ENCODE measurements at regions not wholly inside any gene's neighbourhood (a gene's known extent, or its start where the extent isn't known, plus 50 kb on each side); places are given as distances from the start of the nearest gene placed in this dataset.
"Not testable (repeated sequence)": the region's sequence is repeated elsewhere in the genome, so short reads cannot be mapped to it uniquely, and the experiment has no call there.

DNA sequence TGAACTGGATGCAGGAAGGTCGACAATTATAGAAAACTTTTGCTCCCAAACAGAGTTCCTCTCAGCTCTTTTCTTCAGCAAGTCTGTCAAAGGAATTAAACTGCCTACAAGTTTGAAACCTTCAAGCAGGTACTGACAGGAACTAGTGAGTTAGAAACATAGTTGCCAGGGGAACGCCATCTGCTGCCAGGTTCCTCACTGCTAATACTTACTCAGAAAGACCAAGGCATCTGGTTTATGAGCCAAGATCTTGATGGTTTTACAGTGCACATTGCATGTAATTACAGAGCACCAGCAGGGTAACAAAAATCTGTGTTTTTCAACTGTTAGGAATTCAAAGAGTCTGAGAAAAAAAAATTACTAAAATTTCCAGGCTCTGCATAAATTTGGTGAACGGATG is 300.0 kb upstream of the NRG3 start:
- no peak for DNase-seq (ENCODE audit: low read depth)

DNA sequence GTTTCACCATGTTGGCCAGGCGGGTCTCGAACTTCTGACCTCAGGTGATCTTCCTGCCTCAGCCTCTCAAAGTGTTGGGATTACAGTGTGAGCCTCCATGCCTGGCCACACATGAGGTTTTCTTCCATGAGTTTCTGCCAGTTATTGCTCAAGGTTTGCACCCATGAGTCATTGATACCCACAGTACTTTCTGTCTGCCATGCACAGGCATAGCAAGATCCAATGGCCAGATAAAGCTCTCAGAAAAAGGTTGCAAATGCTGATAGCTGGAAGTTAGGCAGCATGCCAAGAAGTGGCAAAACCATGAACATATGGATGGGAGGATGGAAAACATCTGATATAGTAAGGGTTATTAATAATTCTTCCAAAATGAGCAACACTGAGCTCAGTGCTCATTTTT is 298.7 kb upstream of the NRG3 start:
- no peak for DNase-seq (ENCODE audit: low read depth)

DNA sequence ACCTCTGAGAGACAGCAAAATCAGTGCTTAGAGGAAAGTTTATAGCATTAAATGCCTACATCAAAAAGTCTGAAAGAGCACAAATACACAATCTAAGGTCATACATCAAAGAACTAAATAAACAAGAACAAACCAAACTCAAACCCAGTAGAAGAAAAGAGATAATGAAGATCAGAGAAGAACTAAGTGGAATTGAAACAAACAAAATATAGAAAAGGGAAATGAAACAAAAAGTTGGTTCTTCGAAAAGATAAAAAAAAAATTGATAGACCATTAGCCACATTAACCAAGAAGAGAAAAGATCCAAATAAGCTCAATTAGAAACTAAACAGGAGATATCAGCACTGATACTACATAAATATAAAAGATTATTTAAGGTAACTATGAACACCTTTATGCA is 280.0 kb upstream of the NRG3 start:
- DNase-seq (ENCODE audit: low read depth): no peak

DNA sequence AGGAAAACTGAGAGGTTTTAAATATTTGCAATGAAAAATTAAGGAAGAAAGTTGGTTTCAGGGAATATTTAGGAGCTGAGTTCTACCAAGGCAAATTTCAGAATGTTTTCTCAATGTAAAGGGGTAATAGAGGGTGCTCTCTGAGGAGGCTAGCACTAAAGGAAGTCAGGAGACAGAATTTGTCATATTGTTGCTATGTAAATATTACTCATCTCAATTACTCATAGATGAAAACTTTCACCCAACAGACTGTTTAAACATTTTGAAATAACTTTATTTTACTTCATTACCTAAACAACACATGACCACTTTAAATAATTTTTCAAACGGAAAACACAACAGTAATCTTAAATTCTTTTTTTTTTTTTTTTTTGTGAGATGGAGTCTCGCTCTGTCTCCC is 274.8 kb upstream of the NRG3 start:
- DNase-seq (ENCODE audit: low read depth): no peak

DNA sequence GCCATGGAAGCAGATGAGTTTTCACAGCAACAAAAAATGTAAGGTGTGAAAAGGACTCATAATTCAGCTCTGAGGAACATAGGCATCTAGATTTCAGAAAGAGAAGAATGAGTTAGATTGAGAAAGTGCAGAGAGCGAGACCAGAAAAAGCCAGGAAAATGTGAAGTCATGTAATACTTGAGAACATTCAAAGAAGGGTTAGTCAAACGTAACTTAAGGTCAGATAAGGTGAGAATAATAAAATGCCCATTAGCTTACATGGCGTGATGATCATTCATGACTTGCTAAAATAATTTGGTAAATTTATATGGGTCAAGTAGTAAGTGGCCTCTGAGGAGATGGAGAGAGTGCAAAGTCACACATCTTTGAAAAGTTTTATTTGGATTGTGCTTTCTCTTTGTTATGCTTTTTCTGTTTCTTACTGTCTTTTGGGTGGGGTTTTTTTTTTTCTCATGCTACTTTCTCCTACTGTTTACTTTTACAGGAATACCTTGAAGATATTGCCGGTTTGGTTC is 271.8 kb upstream of the NRG3 start:
- no peak for DNase-seq (ENCODE audit: low read depth)

DNA sequence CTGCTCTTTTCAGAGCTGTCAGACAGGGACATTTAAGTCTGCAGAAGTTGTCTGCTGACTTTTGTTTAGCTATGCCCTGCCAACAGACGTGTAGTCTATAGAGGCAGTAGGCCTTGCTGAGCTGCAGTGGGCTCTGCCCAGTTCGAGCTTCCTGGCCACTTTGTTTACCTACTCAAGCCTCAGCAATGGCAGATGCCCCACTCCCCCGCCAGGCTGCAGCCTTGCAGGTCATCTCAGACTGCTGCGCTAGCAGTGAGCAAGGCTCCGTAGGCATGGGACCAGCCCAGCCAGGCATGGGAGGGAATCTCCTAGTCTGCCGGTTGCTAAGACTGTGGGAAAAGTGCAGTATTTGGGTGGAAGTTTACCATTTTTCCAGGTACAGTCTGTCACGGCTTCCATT is 230.5 kb upstream of the NRG3 start:
- DNase-seq (ENCODE audit: low read depth): not testable (repeated sequence)

DNA sequence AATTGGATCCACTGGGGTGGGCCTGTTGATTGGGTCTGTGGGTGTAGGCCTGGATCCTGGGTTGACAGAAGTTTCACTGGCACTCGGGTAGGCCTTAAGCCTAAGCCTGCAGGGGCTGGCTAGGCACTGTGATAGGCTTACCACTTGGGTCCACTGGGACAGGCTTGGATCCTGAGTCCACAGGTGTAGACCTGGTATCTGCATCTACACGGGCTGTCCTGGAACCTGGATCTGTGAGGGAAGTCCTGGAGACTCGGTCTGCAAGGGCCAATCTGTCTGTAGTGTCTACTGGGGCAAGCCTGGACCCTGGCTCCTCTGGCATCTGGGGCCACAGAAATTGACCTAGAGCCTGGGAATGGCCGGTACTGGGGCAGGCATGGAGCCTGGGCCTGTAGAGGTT is 219.0 kb upstream of the NRG3 start:
- no peak for DNase-seq (ENCODE audit: low read depth)

DNA sequence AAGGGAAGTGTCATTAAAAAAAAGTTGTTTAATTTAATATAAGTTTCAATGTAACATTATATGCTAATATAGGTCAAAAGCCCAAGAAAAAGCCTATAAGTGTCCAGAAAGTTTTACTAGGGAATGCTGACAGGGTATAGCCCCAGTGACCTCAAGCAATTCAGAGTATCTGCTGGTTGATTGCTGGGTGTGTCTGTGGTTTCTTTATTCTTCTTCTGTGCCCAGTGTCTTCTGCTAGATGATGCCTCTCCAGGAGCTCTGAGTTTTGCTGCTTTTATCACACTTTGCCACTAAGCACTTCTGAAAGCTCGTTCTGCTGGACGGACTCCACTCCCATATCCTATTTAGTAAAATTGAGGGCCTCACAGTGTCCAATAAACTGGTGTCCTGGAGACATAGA is 212.2 kb upstream of the NRG3 start:
- no peak for DNase-seq (ENCODE audit: low read depth)

DNA sequence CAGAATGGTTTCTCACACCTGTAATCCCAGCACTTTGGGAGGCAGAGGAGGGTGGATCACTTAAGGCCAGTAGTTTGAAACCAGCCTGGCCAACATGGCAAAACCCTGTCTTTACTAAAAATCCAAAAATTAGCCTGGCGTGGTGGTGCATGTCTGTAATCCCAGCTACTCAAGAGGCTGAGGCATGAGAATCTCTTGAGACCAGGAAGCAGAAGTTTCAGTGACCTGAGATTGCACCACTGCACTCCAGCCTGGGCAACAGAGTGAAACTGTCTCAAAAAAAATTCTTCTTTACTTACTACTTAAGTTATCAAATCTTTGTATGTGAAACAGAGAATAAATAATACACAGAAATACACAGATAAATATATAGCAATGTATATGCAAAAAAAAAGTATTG is 210.2 kb upstream of the NRG3 start:
- DNase-seq (ENCODE audit: low read depth): not testable (repeated sequence)

DNA sequence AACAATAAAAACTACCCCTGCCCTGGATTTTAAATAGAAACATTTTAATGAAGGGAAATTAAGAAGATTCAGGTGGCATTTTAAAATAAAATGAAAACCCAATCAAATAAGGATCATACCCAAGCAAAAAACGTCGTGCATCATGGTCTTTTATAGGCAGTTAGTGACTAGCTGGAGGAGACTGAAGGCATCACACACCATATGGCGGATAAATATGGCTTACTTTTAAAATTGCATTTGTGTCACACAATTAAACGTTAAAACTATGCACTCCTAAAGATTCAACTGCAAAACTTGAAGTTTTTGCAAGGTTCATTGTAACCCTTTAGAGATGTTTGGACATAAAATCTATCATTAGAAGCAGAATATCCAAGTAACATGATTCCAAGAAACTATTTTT is 200.1 kb upstream of the NRG3 start:
- DNase-seq (ENCODE audit: low read depth): no peak

DNA sequence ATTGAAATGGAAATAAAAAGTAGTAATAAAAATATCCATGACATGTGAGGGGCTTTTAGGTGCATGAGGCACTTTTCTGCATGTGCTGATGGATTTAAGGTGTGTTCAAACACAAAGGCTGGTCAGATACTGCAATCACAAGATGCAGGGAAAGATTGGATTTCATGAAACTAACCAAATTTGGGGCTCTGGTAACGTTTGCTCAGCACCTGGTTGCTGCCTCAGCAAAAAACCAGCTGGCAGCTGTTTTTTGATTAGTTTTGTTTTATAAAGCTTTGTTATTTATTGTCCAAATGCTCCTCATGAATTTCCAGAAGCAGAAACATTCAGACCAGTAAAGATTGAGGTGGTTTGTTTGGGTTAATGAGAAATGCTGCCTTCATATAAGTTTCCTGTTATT is 195.7 kb upstream of the NRG3 start:
- no peak for DNase-seq (ENCODE audit: low read depth)

DNA sequence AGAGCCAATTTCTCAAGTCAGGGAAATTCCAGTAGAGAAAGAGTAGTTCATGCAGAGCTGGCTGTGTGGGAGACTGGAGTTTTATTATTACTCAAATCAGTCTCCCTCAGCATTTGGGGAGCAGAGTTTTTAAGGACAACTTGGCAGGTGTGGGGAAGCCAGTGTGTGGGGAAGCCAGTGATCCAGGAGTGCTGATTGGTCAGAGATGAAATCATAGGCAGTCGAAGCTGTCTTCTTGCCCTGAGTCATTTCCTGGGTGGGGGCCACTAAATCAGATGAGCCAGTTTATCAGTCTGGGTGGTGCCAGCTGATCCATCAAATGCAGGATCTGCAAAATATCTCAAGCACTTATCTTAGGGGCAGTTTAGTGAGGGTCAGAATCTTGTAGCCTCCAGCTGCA is 194.6 kb upstream of the NRG3 start:
- no peak for DNase-seq (ENCODE audit: low read depth)

DNA sequence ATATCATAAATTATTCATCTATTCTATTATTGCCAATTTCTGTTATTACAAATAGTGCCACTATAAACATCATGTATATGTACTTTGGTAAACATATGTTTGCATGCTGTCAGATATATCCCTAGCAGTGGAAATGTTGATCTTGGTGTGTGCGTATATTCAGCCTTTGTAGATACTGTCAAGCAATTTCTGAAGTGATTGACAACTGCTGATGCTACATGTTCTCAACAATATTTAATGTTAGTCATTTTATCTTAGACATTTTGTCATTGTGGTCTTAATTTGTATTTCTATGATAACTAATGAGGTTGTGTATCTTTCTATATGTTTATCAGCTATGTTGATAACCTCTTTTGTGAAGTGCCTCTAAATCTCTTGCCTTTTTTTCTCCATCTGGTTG is 186.5 kb upstream of the NRG3 start:
- DNase-seq (ENCODE audit: low read depth): no peak

DNA sequence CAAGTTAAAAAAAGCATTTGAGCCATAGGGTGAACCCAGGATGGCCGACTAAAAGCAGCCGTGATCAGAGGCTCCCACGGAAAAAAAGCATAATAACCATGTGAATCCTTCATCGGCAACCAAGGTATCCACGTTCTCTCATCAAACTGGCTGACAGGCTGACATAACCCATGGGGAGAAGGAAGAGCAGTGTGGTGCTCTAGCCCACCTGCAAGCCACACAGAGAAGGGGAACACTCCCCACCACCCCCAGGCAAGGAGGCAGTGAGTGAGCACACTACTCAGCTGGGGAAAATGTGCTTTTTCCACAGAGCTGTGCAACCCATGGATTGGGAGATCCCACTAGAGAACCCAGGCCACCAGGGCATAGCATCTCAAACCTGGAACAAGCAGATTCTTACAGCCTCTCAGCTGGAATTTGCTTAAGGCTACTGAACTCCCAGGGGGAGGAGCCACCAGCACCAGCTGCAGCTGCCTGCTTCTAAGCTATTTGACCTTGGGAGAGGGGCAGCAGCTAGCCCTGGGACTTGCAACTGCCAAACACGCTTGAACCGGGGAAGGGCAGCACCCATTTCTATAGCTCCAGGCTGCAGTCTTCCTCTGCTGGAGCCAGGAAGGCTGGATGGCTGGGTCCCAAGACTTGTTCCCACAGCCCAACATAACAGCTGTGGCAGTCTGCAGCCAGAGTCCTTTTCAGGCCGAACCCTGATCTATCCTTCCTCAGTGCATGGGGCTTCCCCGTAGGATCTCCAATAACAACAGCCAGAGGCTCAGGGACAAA is 178.2 kb upstream of the NRG3 start:
- DNase-seq (ENCODE audit: low read depth): no peak

DNA sequence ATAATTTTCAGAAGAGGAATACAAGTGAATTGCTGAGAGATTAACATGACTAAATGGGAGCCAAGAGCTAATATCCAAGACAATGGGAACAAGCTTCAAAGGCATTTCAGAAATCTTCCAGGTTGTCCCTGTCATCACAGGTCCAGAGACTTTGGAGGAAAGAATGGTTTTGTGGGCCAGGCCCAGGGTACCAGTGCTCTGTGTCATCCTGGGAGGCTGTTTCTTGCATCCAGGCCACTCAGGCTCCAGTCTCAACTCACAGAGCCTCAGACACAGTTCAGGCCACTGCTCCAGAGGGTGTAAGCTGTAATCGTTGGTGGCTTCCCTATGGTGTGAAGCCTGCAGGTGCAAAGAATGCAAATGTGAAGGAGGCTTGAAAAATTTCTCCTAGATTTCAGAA is 170.4 kb upstream of the NRG3 start:
- DNase-seq (ENCODE audit: low read depth): no peak

DNA sequence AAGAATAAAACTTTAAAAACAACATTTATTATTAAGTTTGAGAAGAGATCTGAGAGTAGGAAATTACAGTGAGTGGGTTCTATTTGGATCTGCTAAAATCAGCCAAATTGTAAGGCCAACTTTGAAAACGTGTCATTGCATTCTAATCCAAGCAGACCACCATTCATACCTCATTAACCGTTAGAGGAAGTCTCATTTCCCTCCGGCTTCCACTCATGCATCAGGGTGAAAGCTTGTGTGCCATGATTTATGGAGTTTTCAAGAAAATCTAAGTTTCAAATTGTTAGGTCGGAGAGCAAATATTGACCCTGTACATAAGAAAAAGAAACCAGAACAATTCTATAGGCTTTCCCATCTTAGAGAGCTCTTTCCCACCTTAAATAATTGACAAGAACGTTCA is 166.6 kb upstream of the NRG3 start:
- no peak for DNase-seq (ENCODE audit: low read depth)

DNA sequence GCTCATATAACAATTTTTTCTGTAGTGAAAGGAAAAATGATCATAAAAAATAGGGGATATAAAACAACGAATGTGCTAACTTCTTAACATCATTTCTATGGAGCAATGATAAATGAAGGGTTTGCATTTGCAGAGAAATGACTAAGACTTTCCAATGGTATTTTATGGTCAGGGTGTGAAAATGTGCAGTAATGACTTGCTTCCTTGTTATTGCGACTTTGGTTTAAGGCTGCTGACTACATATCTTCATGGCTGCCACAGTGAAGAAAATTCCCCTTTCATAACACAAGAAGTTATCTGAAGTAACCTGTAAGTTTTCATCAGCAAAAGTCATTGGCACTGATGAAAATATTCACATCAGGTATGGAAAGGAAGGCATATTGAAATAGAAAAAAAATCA is 166.1 kb upstream of the NRG3 start:
- DNase-seq (ENCODE audit: low read depth): no peak

DNA sequence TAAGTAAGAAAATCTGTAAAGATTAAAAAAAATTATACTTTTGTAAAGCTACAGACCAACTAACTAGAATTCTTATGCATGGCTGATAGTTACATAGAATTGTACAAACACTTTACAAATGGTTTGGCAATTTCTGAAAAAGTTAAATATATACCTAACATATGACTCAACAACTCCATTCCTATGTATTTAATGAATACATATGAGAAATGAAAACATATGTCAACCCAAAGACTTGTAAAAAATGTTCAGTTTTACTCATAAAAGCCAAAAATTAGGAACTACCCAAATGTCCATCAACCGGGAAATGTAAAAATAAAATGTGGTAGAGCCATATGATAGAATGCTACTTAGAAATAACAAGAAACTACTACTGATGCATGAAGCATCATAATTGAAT is 152.6 kb upstream of the NRG3 start:
- DNase-seq (ENCODE audit: low read depth): no peak

DNA sequence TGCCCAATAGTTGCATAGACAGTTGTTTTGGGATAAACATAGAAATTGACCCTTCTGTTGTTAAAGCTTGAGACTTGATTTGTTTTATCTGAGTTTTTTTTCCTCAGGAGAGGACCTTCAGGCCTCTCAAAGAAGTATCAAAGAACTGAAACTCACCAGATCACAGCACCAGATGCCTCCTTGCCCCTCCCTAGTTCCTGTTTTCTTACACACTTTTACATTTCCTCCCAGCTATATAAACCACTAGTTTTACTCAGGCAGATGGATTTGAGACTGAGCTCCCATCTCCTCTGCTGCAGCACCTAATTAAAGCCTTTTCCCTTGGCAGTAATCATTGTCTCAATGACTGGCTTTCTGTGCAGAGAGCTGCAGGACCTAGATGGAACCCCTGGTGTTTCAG is 150.6 kb upstream of the NRG3 start:
- no peak for DNase-seq (ENCODE audit: low read depth)

DNA sequence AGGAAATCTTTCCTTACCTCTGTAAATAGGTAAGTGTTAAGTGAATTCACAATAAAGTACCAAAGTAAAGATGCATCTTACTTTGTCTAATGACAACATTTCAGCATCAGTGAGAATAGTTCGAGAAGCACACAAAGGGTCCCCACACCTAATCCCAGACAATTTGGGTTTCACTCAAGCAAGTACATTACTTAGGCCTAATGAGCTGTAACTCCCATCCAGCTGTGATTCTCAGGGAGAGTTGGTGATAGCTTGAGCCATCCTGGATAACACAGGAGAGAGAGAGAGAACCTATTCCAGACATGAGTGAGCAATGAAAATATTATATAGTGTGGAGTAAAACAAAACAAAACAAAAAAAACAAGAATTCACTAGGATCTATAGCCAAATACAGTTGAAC is 149.1 kb upstream of the NRG3 start:
- no peak for DNase-seq (ENCODE audit: low read depth)

DNA sequence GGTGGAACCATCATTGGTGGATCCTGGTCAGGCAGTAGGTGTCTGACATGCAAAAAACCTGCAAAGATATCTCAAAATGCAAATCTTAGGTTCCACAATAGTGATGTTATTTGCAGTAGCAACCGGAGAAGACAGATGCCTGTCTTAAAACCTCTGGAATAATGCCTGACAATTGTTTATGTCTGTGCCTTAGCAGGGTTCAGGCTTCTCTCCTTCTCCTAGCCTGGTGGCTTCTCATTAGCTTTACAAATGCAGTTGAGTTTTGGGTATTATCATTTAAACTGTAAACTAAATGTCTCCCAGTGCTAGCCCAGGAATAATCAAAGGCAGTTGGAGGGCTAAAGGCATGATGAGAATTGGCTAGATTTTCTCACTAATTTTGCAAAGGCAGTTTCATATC is 146.3 kb upstream of the NRG3 start:
- no peak for DNase-seq (ENCODE audit: low read depth)

DNA sequence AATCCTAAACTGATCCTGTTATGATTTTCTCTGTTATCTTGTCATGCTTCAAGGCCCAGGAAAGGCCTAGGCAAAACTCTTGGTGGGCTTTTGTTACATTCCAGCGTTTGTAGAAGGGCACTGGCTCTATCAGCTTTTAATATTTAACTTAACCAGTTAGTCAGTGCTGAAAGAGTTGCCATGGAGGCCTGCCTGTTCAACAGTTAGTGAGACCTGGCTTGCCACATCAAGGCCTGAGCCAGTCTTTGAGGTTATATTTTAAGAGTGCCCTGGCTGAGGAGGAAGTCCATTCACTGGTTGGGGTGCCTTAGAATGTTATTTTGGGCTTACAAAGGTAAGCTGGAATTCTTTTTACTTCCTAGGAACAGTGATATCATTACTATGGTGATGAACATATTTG is 144.1 kb upstream of the NRG3 start:
- no peak for DNase-seq (ENCODE audit: low read depth)

DNA sequence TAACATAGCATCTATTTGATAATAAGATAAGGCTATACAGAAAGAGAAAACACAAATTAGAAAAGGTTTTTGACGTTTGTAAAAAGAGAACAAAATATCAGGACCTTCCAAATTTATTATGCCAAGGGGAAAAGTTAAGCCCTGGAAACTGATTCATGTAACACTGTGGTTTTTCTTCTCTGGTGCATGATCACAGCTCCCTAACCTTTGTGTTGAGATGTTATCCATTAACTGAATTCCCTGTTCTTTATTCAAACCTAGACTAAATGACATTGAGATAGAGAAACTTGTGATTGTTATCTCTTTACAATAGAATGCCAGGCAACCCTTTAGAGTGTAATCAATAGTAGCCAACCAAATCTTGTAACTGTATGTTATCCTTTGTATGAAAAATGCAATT is 141.5 kb upstream of the NRG3 start:
- DNase-seq (ENCODE audit: low read depth): no peak

DNA sequence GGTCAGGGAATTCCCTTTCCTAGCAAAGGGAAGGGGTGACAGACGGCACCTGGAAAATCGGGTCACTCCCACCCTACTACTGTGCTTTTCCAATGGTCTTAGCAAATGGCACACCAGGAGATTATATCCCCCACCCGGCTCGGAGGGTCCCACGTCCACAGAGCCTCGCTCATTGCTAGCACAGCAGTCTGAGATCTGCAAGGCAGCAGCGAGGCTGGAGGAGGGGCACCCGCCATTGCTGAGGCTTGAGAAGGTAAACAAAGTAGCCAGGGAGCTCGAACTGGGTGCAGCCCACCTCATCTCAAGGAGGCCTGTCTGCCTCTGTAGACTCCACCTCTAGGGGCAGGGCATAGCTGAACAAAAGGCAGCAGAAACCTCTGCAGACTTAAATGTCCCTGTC is 139.8 kb upstream of the NRG3 start:
- DNase-seq (ENCODE audit: low read depth): not testable (repeated sequence)

All from Daoy (cell line).